BE2C (cell line): ENCODE measurements at regions not wholly inside any gene's neighbourhood (a gene's known extent, or its start where the extent isn't known, plus 50 kb on each side); places are given as distances from the start of the nearest gene placed in this dataset.

Experiments used
- DNase-seq: peaks from one replicate; pipeline ENCODE4 v3.0.0-alpha.2; 2020
- H3K27me3 ChIP-seq: fragments of 250-450 bp; sonication (Bioruptor Pico); 2 replicates; pipeline ENCODE4 v1.5.1; 2020; ENCODE audit warnings: mild to moderate bottlenecking
- H3K36me3 ChIP-seq: fragments of 250-450 bp; sonication (Bioruptor Pico); 2 replicates; pipeline ENCODE4 v1.5.1; 2020; ENCODE audit warnings: mild to moderate bottlenecking
- H3K4me1 ChIP-seq: fragments of 250-450 bp; sonication (Bioruptor Pico); 2 replicates; pipeline ENCODE4 v1.5.1; 2020
- H3K4me3 ChIP-seq: 2 replicates; pipeline ENCODE4 v1.5.1; 2011; ENCODE audit warnings: low read depth, low read length
- H3K9me3 ChIP-seq: fragments of 250-450 bp; sonication (Bioruptor Pico); 2 replicates; pipeline ENCODE4 v1.5.1; 2020
- CTCF ChIP-seq: IDR thresholded peaks from 2 replicates; pipeline ENCODE4 v1.5.1; 2012; ENCODE audit warnings: mild to moderate bottlenecking, low read depth, low read length

- H3K9me3 ChIP-seq: no peaks in the 10 kb centered on the region
- H3K36me3 ChIP-seq: no peaks in the 10 kb centered on the region
- TF ChIP-seq CTCF: no peak
- no peaks in the 10 kb centered on the region for H3K4me1 ChIP-seq
- H3K4me3 ChIP-seq: no peak overlapping the region
- DNase-seq: no peak
- no peaks in the 10 kb centered on the region for H3K27me3 ChIP-seq
Observed at GRCh38 chr4:117495802-117496201, 410.4 kb upstream of the TRAM1L1 start.

- no peaks in the 10 kb centered on the region for H3K9me3 ChIP-seq
- no peaks in the 10 kb centered on the region for H3K36me3 ChIP-seq
- no peak for TF ChIP-seq CTCF
- DNase-seq: no peak
- no peaks in the 10 kb centered on the region; the same call in 1 of the 2 replicates for H3K4me1 ChIP-seq
- no peaks in the 10 kb centered on the region for H3K27me3 ChIP-seq
- no peak overlapping the region for H3K4me3 ChIP-seq
Observed at GRCh38 chr4:117512414-117512813, 427.0 kb upstream of the TRAM1L1 start.

- no peaks in the 10 kb centered on the region for H3K27me3 ChIP-seq
- TF ChIP-seq CTCF: no peak
- no peaks in the 10 kb centered on the region for H3K9me3 ChIP-seq
- DNase-seq: no peak
- no peak overlapping the region for H3K4me3 ChIP-seq
- H3K4me1 ChIP-seq: no peaks in the 10 kb centered on the region
- no peaks in the 10 kb centered on the region for H3K36me3 ChIP-seq
Observed at GRCh38 chr4:117514391-117515175, 429.2 kb upstream of the TRAM1L1 start.

- H3K4me1 ChIP-seq: no peaks in the 10 kb centered on the region
- DNase-seq: no peak
- no peak for TF ChIP-seq CTCF
- H3K9me3 ChIP-seq: no peaks in the 10 kb centered on the region
- H3K4me3 ChIP-seq: no peak overlapping the region
- no peaks in the 10 kb centered on the region for H3K27me3 ChIP-seq
- no peaks in the 10 kb centered on the region for H3K36me3 ChIP-seq
Observed at GRCh38 chr4:117515921-117516320, 430.5 kb upstream of the TRAM1L1 start.

- H3K4me1 ChIP-seq: no peaks in the 10 kb centered on the region
- no peaks in the 10 kb centered on the region for H3K27me3 ChIP-seq
- H3K36me3 ChIP-seq: no peaks in the 10 kb centered on the region
Observed at GRCh38 chr4:117527601-117528000, 442.2 kb upstream of the TRAM1L1 start.

More at GRCh38 chr4:117527601-117528000, 442.2 kb upstream of the TRAM1L1 start:
- DNase-seq: no peak
- no peak for TF ChIP-seq CTCF
- Histone ChIP-seq H3K9me3 (no peaks in the 10 kb centered on the region), H3K4me3 (no peak overlapping the region)
